HuH-7.5 (cell line): ENCODE measurements at regions not wholly inside any gene's neighbourhood (a gene's known extent, or its start where the extent isn't known, plus 50 kb on each side); places are given as distances from the start of the nearest gene placed in this dataset.
"Not testable (repeated sequence)": the region's sequence is repeated elsewhere in the genome, so short reads cannot be mapped to it uniquely, and the experiment has no call there.

Experiments
- DNase-seq: peaks from one replicate; pipeline ENCODE4 v3.0.0; 2011; ENCODE audit warnings: low spot score

GRCh38 chr10:65701168-65701776, 1224.6 kb upstream of the LRRTM3 start:
- no peak for DNase-seq

- no peak for DNase-seq
Measured at GRCh38 chr10:65708057-65708456, 1217.8 kb upstream of the LRRTM3 start.

DNA sequence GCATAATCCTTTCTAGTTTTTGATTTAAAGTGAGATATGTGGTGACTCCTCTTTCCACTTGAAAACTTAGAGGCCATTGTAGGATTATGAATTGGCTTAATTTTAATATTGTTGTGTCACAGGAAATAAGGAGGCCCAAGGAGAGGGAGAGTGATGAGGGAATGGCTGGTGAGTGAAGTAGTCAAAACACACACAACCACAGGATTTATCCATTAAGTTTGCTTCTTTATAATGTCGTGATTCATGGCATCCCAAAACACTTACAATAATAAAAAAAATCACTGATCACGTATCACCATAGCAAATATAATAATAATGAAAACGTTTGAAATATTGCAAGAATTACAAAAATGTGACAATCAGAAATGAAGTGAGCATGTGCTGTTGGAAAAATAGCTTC, 1215.5 kb upstream of the LRRTM3 start:
- DNase-seq, result no peak

DNA sequence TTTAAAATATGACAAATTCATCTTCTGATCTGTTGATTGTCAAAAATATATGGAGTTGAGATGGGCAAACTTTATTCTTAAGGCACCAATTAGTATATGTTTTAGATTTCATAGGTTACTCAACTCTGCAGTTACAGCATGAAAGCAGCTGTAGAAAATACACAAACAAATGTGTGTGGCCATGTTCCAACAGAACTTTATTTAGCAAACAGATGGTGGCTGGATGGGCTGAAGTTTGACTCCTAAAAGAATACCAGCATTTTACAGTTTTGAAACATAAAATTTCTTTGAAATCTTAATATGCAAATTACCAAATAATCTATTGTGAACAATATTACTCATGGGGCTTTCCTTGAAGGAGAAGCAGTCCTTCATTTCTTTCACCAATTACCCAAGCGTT, 1206.0 kb upstream of the LRRTM3 start:
- no peak for DNase-seq

GRCh38 chr10:65720901-65721300, 1204.9 kb upstream of the LRRTM3 start:
- no peak for DNase-seq

- no peak for DNase-seq
Measured at GRCh38 chr10:65723525-65723924, 1202.3 kb upstream of the LRRTM3 start.

- DNase-seq, result no peak
Measured at GRCh38 chr10:65735382-65735781, 1190.5 kb upstream of the LRRTM3 start.

DNA sequence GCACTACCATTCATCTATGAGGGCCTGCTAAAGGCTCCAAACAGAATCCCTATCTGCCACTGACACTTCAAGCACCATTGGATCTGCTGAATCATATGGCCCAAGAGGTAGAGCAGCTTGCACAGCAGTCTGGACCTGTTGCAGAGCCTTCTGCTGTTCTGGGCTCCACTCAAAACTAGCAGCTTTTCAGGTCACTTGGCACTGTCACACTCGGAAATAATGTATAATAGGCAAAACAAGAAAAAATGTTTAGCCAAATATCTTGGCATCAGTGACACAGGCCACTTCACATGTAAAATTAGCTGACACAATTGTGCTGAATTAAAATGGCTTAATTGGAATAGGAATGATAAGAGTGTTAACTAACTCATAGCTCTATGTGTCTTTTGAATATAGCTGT, 1182.9 kb upstream of the LRRTM3 start:
- no peak for DNase-seq

DNA sequence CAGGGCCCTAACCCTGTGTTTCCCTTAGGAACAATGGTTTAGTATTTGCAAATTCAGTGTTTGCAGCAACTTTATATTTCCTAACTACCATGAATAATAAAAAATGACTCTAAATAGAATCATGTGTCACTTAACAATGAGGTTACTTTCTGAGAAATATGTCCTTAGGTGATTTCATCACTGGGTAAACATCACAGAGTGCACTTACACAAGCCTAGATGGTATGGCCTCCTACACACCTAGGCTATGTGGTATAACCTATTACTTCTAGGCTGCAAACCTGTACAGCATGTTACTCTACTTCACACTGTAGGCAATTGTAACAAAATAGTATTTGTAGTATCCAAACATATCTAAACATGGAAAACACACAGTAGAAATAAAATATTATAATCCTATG, 1174.6 kb upstream of the LRRTM3 start:
- DNase-seq, result no peak

DNA sequence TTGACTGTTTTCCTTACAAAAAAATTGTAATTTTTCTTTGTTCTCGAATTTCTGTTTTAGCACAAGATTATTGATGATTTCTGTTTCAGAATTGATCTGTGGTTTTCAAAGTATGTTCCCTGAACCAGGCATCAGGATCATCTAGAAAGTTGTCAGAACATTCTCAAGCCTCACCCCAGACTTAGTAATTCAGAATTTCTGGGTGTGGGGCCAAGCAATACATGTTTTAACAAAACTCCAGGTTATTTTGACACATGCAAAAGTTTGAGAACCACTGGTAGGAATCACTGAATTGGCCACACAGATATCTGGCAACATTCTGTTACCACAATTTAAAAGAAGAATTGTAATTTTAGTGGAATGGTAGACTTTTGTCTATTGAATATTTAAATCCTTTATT, 1173.9 kb upstream of the LRRTM3 start:
- DNase-seq, result no peak

DNA sequence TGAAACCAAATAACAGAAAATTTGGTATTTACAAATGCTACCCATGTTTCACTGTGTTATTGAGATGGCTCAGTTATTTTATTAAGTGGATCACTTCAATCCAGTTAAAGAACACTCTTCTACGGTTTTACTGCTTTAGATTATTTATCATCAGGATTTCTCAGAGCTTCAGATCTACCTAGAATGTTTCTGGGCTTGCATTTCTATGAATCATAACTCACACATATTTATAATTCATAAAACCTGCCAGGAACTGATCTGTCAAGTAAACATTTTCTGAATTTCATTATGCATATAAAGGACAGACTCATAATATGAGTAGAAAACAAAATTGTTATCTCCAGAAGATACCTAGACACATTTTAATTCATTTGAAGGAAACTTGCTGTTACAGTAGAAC, 1172.3 kb upstream of the LRRTM3 start:
- no peak for DNase-seq

GRCh38 chr10:65754112-65754511, 1171.7 kb upstream of the LRRTM3 start:
- no peak for DNase-seq

DNA sequence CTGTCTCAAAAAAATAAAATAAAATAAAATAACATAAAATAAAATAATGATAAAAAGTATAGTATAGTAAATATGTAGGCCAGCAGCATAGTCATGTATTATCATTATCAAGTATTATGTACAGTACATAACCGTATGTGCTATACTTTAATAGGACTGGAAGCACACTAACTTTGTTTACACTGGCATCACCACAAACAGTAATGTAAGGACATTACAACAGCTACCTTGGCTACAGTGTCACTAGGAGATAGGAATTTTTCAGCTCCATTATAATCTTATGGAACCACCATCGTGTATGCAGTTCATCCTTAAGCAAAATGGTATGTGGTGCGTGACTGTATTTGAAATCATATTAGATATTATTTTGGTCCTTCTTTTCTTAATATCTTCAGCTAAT, 1163.5 kb upstream of the LRRTM3 start:
- DNase-seq, result no peak

DNA sequence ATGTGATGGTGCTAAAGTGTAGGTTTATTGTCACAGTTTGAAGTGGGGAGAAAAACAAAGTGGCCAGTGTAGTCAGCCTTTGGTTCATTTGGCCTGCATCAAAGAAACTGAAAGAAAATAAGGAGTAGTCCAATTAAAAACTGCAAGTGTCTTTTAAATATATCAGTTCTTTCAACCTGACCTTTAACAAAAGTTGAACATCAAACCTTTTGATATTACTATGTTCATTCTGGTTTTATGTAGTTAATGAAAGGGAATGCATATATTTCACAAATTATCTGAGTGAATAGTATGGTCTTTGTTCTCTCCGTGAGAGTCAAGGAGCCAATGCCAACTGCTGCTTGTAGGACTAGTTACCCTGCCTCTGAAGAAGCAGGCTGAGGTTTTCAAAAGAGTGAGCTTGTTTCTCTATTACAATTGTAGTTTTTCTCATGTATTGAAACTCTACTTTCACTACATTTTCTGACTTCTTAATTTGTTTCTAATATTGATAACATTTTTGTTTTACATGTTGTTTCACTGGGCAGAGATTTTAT, 1160.8 kb upstream of the LRRTM3 start:
- no peak for DNase-seq

DNA sequence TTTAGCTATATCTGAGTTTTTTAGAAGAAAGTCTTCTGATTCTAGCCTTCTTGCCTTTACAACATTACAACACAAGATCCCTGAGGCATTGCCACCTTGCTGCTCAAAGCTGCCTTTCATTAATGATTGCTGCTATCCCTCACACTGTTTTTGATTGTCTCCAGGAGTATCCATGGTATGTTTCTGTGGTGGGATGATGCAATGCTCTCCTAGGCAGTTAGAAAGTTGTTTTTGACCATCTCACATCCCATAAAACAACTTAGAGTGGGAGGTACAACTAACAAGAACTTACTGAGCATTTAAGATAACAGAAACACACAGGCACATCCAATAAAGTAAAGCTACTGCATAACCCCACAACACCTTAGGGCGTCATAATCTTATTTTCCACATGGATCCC, 1156.0 kb upstream of the LRRTM3 start:
- DNase-seq, result no peak

DNA sequence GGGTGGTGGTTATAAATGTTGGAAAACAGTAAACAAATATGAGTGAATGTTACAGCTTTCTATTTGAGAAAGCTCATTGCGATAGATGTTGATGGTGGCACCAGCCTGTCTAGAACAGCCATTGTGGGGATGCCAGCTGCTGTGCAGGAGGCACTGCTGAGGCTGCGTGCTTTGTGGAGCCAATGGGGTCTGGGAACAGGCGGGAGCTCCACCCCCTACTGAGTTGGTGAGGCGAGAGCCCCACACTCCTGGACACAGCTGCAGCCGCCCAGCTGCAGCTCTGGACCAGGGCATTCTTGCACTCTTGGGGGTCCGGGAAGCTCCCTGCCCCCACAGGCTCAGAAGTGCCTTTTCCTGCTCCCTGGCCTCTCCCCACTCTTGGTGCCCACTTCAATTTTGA, 1147.1 kb upstream of the LRRTM3 start:
- DNase-seq, result no peak

DNA sequence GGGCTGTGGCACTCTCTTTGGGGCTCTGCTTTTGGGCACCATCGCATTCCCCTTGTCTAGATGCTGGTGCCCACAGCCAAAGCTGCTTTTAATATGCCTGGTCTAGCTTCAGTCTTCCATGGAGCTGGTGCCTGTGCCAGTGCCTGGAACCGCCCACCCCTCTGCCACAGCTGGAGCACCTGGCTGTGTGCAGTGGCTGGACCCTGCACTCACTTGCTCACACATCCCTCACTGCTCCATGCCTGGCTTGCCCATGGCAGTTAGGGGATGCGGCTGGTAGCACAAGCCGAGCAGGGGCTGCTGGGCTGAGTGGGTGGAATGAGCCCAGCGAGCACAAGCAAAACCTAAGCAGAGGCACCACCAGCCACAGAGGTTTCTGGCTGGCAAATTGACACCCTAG, 1145.9 kb upstream of the LRRTM3 start:
- no peak for DNase-seq

DNA sequence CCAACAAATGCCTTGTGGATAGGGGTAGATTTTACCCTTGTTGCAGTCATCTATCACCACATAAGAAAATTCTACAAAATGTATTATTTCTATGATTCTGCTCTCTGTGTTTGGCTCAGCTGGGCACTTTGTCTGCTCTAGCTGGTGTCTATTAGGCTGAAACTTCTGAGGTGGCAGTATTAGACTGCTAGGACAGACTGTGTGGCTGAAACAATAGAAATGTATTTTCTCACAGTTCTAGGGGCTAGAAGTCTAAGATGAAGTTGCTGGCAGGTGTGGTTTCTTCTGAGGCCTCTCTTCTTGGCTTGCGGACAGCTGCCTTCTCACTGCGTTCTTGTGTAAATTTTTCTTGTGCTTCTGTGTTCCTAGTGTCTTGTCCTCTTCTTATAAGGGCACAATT, 1139.6 kb upstream of the LRRTM3 start:
- DNase-seq, result no peak

DNA sequence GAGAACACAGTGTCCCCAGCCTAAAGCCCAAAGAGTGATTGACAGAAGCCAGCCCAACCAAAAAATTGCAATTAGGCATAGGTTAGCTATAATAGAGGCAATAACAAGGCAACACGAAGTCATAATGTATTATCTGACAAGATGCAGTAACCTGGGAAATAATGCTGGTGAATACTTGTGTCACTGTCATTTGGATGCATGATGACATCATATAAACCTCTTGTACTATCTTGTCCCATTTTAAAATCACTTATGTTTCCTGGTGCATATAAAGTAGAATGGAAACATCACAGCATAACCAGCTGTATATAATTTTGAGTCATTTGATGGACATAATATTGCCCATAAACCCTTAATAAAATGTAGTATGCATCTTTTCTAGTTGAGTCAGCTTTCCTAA, 1138.3 kb upstream of the LRRTM3 start:
- no peak for DNase-seq

- DNase-seq, result no peak
Measured at GRCh38 chr10:65788271-65788670, 1137.6 kb upstream of the LRRTM3 start.

GRCh38 chr10:65791979-65792378, 1133.9 kb upstream of the LRRTM3 start:
- DNase-seq, result no peak

GRCh38 chr10:65793738-65794425, 1132.0 kb upstream of the LRRTM3 start:
- no peak for DNase-seq

- DNase-seq, result not testable (repeated sequence)
Measured at GRCh38 chr10:65794861-65795260, 1131.0 kb upstream of the LRRTM3 start.

DNA sequence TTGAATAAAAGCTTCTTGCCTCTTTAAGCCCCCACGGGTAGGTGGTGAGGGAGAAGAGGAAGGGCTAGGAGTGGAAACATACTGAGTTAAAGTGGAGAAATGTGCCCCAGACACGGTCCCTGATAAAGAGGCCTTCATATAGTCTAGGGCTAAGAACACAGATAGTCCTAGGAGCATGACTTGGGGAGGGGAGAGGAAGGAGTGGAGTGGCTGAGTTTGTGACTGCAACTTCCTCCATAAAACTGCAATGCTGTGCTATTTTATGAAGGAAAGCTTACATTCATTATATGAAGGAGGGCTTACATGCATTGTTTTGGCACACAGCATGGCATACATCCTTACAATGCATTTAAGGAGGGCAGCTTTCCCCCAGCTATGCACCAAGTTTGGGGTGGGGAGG, 1129.4 kb upstream of the LRRTM3 start:
- DNase-seq, result no peak
